ENCODE measurements at regions not wholly inside any gene's neighbourhood (a gene's known extent, or its start where the extent isn't known, plus 50 kb on each side); places are given as distances from the start of the nearest gene placed in this dataset.

- TF ChIP-seq ZNF274 (IDR thresholded peaks at IDR 0.05; ENCODE audit: low read depth, low read length): no peak
- no peak for TF ChIP-seq SUZ12 (IDR thresholded peaks at IDR 0.05; ENCODE audit: extremely low read depth, insufficient read depth, insufficient read length)
These were observed 207.0 kb upstream of the CTNND2 start for GRCh38 chr5:12111261-12111660.

Data from NT2/D1 (cell line).